ENCODE measurements at regions not wholly inside any gene's neighbourhood (a gene's known extent, or its start where the extent isn't known, plus 50 kb on each side); places are given as distances from the start of the nearest gene placed in this dataset.
"Not testable (repeated sequence)": the region's sequence is repeated elsewhere in the genome, so short reads cannot be mapped to it uniquely, and the experiment has no call there.

GRCh38 chr6:84854811-84855400, 90.5 kb upstream of the TBX18 start:
- no peak for FAIRE-seq
- no peak for DNase-seq (ENCODE audit: insufficient read length, low spot score)

- FAIRE-seq (no peak), DNase-seq (ENCODE audit: insufficient read length, low spot score) (no peak)
Measured at GRCh38 chr6:84853901-84854300, 89.5 kb upstream of the TBX18 start.

- FAIRE-seq (no peak), DNase-seq (ENCODE audit: insufficient read length, low spot score) (no peak)
Measured at GRCh38 chr6:84848960-84849359, 84.6 kb upstream of the TBX18 start.

- DNase-seq (ENCODE audit: insufficient read length, low spot score) (no peak), FAIRE-seq (no peak)
Measured at GRCh38 chr6:84847390-84848160, 83.2 kb upstream of the TBX18 start.

- DNase-seq (ENCODE audit: insufficient read length, low spot score) (no peak), FAIRE-seq (no peak)
Measured at GRCh38 chr6:84842525-84843166, 78.2 kb upstream of the TBX18 start.

GRCh38 chr6:84837068-84837866, 72.9 kb upstream of the TBX18 start:
- FAIRE-seq = not testable (repeated sequence)

GRCh38 chr6:84836366-84836765, 72.0 kb upstream of the TBX18 start:
- DNase-seq (ENCODE audit: insufficient read length, low spot score) = no peak
- FAIRE-seq = no peak

More at GRCh38 chr6:84837068-84837866, 72.9 kb upstream of the TBX18 start:
- not testable (repeated sequence) for DNase-seq (ENCODE audit: insufficient read length, low spot score)

GRCh38 chr6:84835340-84835739, 70.9 kb upstream of the TBX18 start:
- FAIRE-seq = no peak
- no peak for DNase-seq (ENCODE audit: insufficient read length, low spot score)

GRCh38 chr6:84831924-84832323, 67.5 kb upstream of the TBX18 start:
- FAIRE-seq; DNase-seq (ENCODE audit: insufficient read length, low spot score): not testable (repeated sequence)

- no peak for FAIRE-seq
Measured at GRCh38 chr6:84825461-84825860, 61.1 kb upstream of the TBX18 start.

GRCh38 chr6:84821314-84821713, 56.9 kb upstream of the TBX18 start:
- FAIRE-seq; DNase-seq (ENCODE audit: insufficient read length, low spot score): not testable (repeated sequence)

More at GRCh38 chr6:84825461-84825860, 61.1 kb upstream of the TBX18 start:
- DNase-seq (ENCODE audit: insufficient read length, low spot score) = no peak

- no peak for DNase-seq (ENCODE audit: insufficient read length, low spot score)
Measured at GRCh38 chr6:84816741-84817140, 52.3 kb upstream of the TBX18 start.

GRCh38 chr6:84815896-84816735, 51.7 kb upstream of the TBX18 start:
- no peak for DNase-seq (ENCODE audit: insufficient read length, low spot score)
- no peak for FAIRE-seq

More at GRCh38 chr6:84816741-84817140, 52.3 kb upstream of the TBX18 start:
- no peak for FAIRE-seq
